ENCODE measurements at regions not wholly inside any gene's neighbourhood (a gene's known extent, or its start where the extent isn't known, plus 50 kb on each side); places are given as distances from the start of the nearest gene placed in this dataset.

DNA sequence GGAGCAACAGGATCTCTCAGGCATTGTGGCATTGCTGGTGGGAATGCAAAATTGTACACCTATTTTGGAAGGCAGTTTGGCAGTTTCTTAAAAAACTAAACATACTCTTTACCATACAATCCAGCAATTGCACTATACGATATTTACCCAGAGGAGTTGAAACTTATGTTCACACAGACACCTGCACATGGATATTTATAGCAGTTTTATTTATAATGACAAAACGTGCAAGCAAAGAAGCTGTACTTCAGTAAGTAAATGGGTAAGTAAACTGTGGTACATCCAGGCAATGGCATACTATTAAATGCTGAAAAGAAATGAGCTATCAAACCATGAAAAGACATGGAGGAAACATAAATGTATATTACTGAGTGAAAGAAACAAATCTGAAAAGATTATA is 71.6 kb upstream of the UBAC2 start:
- TF ChIP-seq, protein P1, sequence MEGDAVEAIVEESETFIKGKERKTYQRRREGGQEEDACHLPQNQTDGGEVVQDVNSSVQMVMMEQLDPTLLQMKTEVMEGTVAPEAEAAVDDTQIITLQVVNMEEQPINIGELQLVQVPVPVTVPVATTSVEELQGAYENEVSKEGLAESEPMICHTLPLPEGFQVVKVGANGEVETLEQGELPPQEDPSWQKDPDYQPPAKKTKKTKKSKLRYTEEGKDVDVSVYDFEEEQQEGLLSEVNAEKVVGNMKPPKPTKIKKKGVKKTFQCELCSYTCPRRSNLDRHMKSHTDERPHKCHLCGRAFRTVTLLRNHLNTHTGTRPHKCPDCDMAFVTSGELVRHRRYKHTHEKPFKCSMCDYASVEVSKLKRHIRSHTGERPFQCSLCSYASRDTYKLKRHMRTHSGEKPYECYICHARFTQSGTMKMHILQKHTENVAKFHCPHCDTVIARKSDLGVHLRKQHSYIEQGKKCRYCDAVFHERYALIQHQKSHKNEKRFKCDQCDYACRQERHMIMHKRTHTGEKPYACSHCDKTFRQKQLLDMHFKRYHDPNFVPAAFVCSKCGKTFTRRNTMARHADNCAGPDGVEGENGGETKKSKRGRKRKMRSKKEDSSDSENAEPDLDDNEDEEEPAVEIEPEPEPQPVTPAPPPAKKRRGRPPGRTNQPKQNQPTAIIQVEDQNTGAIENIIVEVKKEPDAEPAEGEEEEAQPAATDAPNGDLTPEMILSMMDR (IDR thresholded peaks at IDR 0.05; ENCODE audit: low read depth, low read length) = no peak
- no peak for TF ChIP-seq EZH2phosphoT487 (IDR thresholded peaks at IDR 0.05; ENCODE audit: low read depth)
- H3K36me3 ChIP-seq (replicated peaks; ENCODE audit: low read depth, low read length) = no peaks in the 10 kb centered on the region
- H2AFZ ChIP-seq (ENCODE audit: low read depth, low read length) = no peak overlapping the region
- no peak overlapping the region for H3K9ac ChIP-seq (ENCODE audit: low read length)
- H3K79me2 ChIP-seq (ENCODE audit: low read length) = no peaks in the 10 kb centered on the region
- no peak overlapping the region for H3K4me2 ChIP-seq (ENCODE audit: low read length)
- H3K27me3 ChIP-seq (ENCODE audit: low read depth, low read length) = no peaks in the 10 kb centered on the region
- H4K20me1 ChIP-seq (ENCODE audit: insufficient read depth, low read length) = no peaks in the 10 kb centered on the region
- peaks cover 25% of the 10 kb centered on the region for H3K4me1 ChIP-seq (ENCODE audit: low read length)
- no peak overlapping the region for H3K4me3 ChIP-seq (ENCODE audit: low read length)
- H3K27ac ChIP-seq (ENCODE audit: low read length) = no peak overlapping the region
- H3K9me3 ChIP-seq (ENCODE audit: insufficient read depth, low read length) = no peaks in the 10 kb centered on the region

DNA sequence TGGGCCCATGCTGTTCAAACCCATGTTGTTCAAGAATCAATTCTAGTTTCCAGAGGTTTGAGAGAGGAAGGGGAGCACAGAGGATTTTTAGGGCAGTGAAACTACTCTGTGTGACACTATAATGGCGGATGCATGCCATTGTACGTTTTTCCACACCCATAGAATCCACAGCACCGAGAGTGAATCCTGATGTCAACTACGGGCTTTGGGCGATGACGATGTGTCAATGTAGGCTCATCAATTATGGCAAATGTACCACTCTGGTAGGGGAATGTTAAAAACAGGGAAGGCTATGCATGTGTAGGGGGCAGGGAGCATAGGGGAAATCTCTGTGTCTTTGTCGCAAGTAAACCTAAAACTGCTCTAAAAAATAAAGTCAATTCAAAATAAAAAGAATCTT is 70.7 kb upstream of the UBAC2 start:
- H3K36me3 ChIP-seq (replicated peaks; ENCODE audit: low read depth, low read length) = no peaks in the 10 kb centered on the region
- peaks cover 18% of the 10 kb centered on the region for H3K4me1 ChIP-seq (ENCODE audit: low read length)
- H3K27me3 ChIP-seq (ENCODE audit: low read depth, low read length) = no peaks in the 10 kb centered on the region
- H3K4me3 ChIP-seq (ENCODE audit: low read length) = no peak overlapping the region
- TF ChIP-seq, protein P1 (IDR thresholded peaks at IDR 0.05; ENCODE audit: low read depth, low read length) = no peak
- TF ChIP-seq EZH2phosphoT487 (IDR thresholded peaks at IDR 0.05; ENCODE audit: low read depth) = no peak
- no peak overlapping the region for H3K27ac ChIP-seq (ENCODE audit: low read length)
- no peak overlapping the region for H2AFZ ChIP-seq (ENCODE audit: low read depth, low read length)
- no peaks in the 10 kb centered on the region for H3K79me2 ChIP-seq (ENCODE audit: low read length)
- no peaks in the 10 kb centered on the region for H4K20me1 ChIP-seq (ENCODE audit: insufficient read depth, low read length)
- H3K9me3 ChIP-seq (ENCODE audit: insufficient read depth, low read length) = no peaks in the 10 kb centered on the region
- no peak overlapping the region for H3K9ac ChIP-seq (ENCODE audit: low read length)
- no peak overlapping the region for H3K4me2 ChIP-seq (ENCODE audit: low read length)

DNA sequence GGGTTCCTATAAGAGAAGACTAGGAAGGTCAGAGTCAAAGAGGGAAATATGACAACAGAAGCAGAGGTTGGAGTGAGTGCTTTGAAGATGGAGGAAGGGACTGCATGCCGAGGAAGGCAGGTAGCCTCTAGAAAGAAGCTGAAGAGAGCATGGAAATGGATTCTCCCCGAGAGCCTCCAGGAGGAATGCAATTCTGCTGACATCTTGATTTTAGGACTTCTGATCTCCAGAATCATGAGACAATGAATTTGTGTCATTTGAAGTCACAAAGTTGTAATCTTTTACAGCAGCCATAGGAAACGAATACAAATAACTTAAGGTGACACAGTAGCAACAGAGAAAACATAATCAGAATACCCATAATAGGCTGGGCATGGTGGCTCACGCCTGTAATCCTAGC is 69.2 kb upstream of the UBAC2 start:
- no peak for TF ChIP-seq EZH2phosphoT487 (IDR thresholded peaks at IDR 0.05; ENCODE audit: low read depth)
- TF ChIP-seq, protein P1 (IDR thresholded peaks at IDR 0.05; ENCODE audit: low read depth, low read length) = no peak
- H4K20me1 ChIP-seq (ENCODE audit: insufficient read depth, low read length) = no peaks in the 10 kb centered on the region
- no peak overlapping the region for H3K9ac ChIP-seq (ENCODE audit: low read length)
- no peaks in the 10 kb centered on the region for H3K36me3 ChIP-seq (replicated peaks; ENCODE audit: low read depth, low read length)
- no peaks in the 10 kb centered on the region for H3K27me3 ChIP-seq (ENCODE audit: low read depth, low read length)
- peaks cover 7% of the 10 kb centered on the region for H3K4me1 ChIP-seq (ENCODE audit: low read length)
- H3K79me2 ChIP-seq (ENCODE audit: low read length) = no peaks in the 10 kb centered on the region
- H3K27ac ChIP-seq (ENCODE audit: low read length) = no peak overlapping the region
- H3K9me3 ChIP-seq (ENCODE audit: insufficient read depth, low read length) = no peaks in the 10 kb centered on the region
- H3K4me2 ChIP-seq (ENCODE audit: low read length) = no peak overlapping the region
- no peak overlapping the region for H2AFZ ChIP-seq (ENCODE audit: low read depth, low read length)
- no peak overlapping the region for H3K4me3 ChIP-seq (ENCODE audit: low read length)

DNA sequence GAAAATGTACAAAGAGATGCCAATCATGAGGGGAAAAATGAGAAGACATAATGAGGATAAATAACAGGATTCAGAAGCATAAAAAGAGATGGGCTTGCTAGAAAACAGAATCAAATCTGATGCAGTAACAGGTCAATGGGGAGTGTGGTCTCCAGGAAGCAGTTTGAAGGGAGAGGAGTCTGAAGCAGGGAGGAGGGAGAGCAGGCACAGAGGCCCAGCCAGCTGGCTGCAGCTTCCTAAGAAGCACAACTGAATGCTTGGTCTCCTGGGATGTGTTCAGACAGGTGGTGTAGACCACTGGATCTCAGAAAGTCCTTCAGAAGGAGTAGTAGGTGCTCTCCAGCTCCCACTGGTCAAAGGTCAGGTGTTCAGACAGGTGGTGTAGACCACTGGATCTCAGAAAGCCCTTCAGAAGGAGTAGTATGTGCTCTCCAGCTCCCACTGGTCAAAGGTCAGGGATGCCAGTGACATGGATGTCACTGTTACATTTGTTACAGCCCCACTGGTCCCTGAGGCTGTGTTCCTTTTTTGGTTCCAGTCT is 68.3 kb upstream of the UBAC2 start:
- Histone ChIP-seq H3K4me3 (ENCODE audit: low read length) (no peak overlapping the region), H3K4me2 (ENCODE audit: low read length) (no peak overlapping the region), H2AFZ (ENCODE audit: low read depth, low read length) (no peak overlapping the region), H3K27me3 (ENCODE audit: low read depth, low read length) (0 out of 2 replicates have a peak, but pooled peaks cover 6% of the 10 kb centered on the region), H3K79me2 (ENCODE audit: low read length) (no peaks in the 10 kb centered on the region), H3K9me3 (ENCODE audit: insufficient read depth, low read length) (no peaks in the 10 kb centered on the region), H3K4me1 (ENCODE audit: low read length) (no peaks in the 10 kb centered on the region), H3K27ac (ENCODE audit: low read length) (no peak overlapping the region), H3K36me3 (replicated peaks; ENCODE audit: low read depth, low read length) (no peaks in the 10 kb centered on the region), H3K9ac (ENCODE audit: low read length) (no peak overlapping the region), H4K20me1 (ENCODE audit: insufficient read depth, low read length) (no peaks in the 10 kb centered on the region)
- no peak for TF ChIP-seq EZH2phosphoT487 (IDR thresholded peaks at IDR 0.05; ENCODE audit: low read depth)
- TF ChIP-seq, protein P1 (IDR thresholded peaks at IDR 0.05; ENCODE audit: low read depth, low read length) = no peak

Measured in OCI-LY3 (cell line).